ENCODE measurements at regions not wholly inside any gene's neighbourhood (a gene's known extent, or its start where the extent isn't known, plus 50 kb on each side); places are given as distances from the start of the nearest gene placed in this dataset.

GRCh38 chr2:153132418-153132817, 346.1 kb downstream of the RPRM start (continued):
- TF ChIP-seq TCF7L2 (IDR thresholded peaks at IDR 0.05; ENCODE audit: borderline replicate concordance, extremely low read depth, insufficient read depth, insufficient read length) (no peak), SRF (IDR thresholded peaks at IDR 0.05; ENCODE audit: low read depth) (no peak), POLR2AphosphoS5 (IDR thresholded peaks at IDR 0.05; ENCODE audit: low read depth, low read length) (no peak), CBX3 (IDR thresholded peaks at IDR 0.05; ENCODE audit: low read depth) (no peak), ZBTB33 (IDR thresholded peaks at IDR 0.05; ENCODE audit: extremely low read depth, insufficient replicate concordance, low read length) (no peak), ZNF274 (IDR thresholded peaks at IDR 0.05; ENCODE audit: low read depth, low read length) (no peak), EGR1 (IDR thresholded peaks at IDR 0.05; ENCODE audit: low read depth) (no peak), EZH2 (IDR thresholded peaks at IDR 0.05) (no peak), MAX (IDR thresholded peaks at IDR 0.05) (no peak)

- Histone ChIP-seq H3K36me3 (ENCODE audit: control insufficient read depth in 1 of 2, insufficient read depth in 2 of 2, low read length in 2 of 2) (no peaks in the 10 kb centered on the region), H3K27me3 (ENCODE audit: insufficient read depth, low read length) (no peaks in the 10 kb centered on the region), H3K4me3 (replicated peaks in 1 of 2; ENCODE audit: low read depth in 1 of 2, low read length in 2 of 2) (no peak overlapping the region), H3K9me3 (ENCODE audit: control insufficient read depth in 1 of 2, insufficient read depth in 1 of 2, low read depth in 1 of 2, low read length in 2 of 2) (no peaks in the 10 kb centered on the region), H3K9me2 (ENCODE audit: insufficient read depth) (no peaks in the 10 kb centered on the region), H4K20me1 (ENCODE audit: insufficient read depth) (no peaks in the 10 kb centered on the region), H3K4me2 (ENCODE audit: low read length) (no peak overlapping the region), H3K9ac (ENCODE audit: low read length) (no peak overlapping the region), H2AFZ (ENCODE audit: low read depth, low read length, poor library complexity, severe bottlenecking) (no peak overlapping the region), H3K79me2 (ENCODE audit: insufficient read depth, low read length) (no peaks in the 10 kb centered on the region), H3K4me1 (ENCODE audit: control insufficient read depth in 1 of 2, insufficient read depth in 2 of 2, low read length in 2 of 2) (no peaks in the 10 kb centered on the region), H3K27ac (ENCODE audit: low read depth, low read length) (no peak overlapping the region)
- BruUV-seq (replicated peaks), result no TSS peak
- POLR2A ChIA-PET, result no interaction called here
- CTCF ChIA-PET, result no interaction called here
- DNase-seq (ENCODE audit: low read depth, low spot score) (no peak), ATAC-seq (no peak)
- no peak for TF ChIP-seq ZBTB33 (IDR thresholded peaks at IDR 0.05; ENCODE audit: extremely low read depth, insufficient replicate concordance, low read length)
- no peak for TF ChIP-seq POLR2AphosphoS5 (IDR thresholded peaks at IDR 0.05; ENCODE audit: low read depth, low read length)
- TF ChIP-seq EZH2phosphoT487 (IDR thresholded peaks at IDR 0.05; ENCODE audit: borderline replicate concordance), result no peak
- no peak for TF ChIP-seq RAD21 (IDR thresholded peaks at IDR 0.05; ENCODE audit: low read depth)
- no peak for TF ChIP-seq ELF1 (IDR thresholded peaks at IDR 0.05; ENCODE audit: borderline replicate concordance, low read depth)
- RAD21 ChIA-PET (ENCODE audit: low non-redundant PET in 1 of 2, low total read pairs in 2 of 2, uncharacterized antibody in 2 of 2, unreplicated experiment in 2 of 2), result no interaction called here
- intact Hi-C loops (cut with micrococcal nuclease), result no loop called here
Measured at GRCh38 chr2:153115141-153115540, 363.4 kb downstream of the RPRM start.

Measured in HCT116 (cell line).